ENCODE measurements at regions not wholly inside any gene's neighbourhood (a gene's known extent, or its start where the extent isn't known, plus 50 kb on each side); places are given as distances from the start of the nearest gene placed in this dataset.

- Histone ChIP-seq H3K4me1 (ENCODE audit: control insufficient read depth in 4 of 4, insufficient read depth in 4 of 4, low read length in 3 of 4) (no peaks in the 10 kb centered on the region), H3K27ac (ENCODE audit: low read depth in 1 of 2, low read length in 2 of 2) (no peak overlapping the region), H3K36me3 (ENCODE audit: control insufficient read depth in 4 of 4, insufficient read depth in 3 of 4, low read depth in 1 of 4, low read length in 3 of 4) (no peaks in the 10 kb centered on the region), H3K27me3 (ENCODE audit: control insufficient read depth in 4 of 4, insufficient read depth in 4 of 4, low read length in 3 of 4) (no peaks in the 10 kb centered on the region), H3K9me3 (ENCODE audit: control insufficient read depth in 4 of 4, low read length in 3 of 4) (no peaks in the 10 kb centered on the region), H3K4me3 (ENCODE audit: low read depth in 1 of 3, low read length in 3 of 3) (no peak overlapping the region), H3K9ac (ENCODE audit: low read depth in 1 of 2, low read length in 2 of 2) (no peak overlapping the region)
- DNase-seq (ENCODE audit: low spot score) = no peak
- no peak for TF ChIP-seq ZBTB33 (IDR thresholded peaks at IDR 0.05)
- TF ChIP-seq, protein P1, sequence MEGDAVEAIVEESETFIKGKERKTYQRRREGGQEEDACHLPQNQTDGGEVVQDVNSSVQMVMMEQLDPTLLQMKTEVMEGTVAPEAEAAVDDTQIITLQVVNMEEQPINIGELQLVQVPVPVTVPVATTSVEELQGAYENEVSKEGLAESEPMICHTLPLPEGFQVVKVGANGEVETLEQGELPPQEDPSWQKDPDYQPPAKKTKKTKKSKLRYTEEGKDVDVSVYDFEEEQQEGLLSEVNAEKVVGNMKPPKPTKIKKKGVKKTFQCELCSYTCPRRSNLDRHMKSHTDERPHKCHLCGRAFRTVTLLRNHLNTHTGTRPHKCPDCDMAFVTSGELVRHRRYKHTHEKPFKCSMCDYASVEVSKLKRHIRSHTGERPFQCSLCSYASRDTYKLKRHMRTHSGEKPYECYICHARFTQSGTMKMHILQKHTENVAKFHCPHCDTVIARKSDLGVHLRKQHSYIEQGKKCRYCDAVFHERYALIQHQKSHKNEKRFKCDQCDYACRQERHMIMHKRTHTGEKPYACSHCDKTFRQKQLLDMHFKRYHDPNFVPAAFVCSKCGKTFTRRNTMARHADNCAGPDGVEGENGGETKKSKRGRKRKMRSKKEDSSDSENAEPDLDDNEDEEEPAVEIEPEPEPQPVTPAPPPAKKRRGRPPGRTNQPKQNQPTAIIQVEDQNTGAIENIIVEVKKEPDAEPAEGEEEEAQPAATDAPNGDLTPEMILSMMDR (IDR thresholded peaks at IDR 0.05; ENCODE audit: low read depth, low read length, missing input control) = no peak
- no peak for TF ChIP-seq NR2F2 (IDR thresholded peaks at IDR 0.05)
- no peak for TF ChIP-seq SP1 (IDR thresholded peaks at IDR 0.05)
- TF ChIP-seq, protein P2, sequence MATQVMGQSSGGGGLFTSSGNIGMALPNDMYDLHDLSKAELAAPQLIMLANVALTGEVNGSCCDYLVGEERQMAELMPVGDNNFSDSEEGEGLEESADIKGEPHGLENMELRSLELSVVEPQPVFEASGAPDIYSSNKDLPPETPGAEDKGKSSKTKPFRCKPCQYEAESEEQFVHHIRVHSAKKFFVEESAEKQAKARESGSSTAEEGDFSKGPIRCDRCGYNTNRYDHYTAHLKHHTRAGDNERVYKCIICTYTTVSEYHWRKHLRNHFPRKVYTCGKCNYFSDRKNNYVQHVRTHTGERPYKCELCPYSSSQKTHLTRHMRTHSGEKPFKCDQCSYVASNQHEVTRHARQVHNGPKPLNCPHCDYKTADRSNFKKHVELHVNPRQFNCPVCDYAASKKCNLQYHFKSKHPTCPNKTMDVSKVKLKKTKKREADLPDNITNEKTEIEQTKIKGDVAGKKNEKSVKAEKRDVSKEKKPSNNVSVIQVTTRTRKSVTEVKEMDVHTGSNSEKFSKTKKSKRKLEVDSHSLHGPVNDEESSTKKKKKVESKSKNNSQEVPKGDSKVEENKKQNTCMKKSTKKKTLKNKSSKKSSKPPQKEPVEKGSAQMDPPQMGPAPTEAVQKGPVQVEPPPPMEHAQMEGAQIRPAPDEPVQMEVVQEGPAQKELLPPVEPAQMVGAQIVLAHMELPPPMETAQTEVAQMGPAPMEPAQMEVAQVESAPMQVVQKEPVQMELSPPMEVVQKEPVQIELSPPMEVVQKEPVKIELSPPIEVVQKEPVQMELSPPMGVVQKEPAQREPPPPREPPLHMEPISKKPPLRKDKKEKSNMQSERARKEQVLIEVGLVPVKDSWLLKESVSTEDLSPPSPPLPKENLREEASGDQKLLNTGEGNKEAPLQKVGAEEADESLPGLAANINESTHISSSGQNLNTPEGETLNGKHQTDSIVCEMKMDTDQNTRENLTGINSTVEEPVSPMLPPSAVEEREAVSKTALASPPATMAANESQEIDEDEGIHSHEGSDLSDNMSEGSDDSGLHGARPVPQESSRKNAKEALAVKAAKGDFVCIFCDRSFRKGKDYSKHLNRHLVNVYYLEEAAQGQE (IDR thresholded peaks at IDR 0.05) = no peak
- TF ChIP-seq, protein P3, sequence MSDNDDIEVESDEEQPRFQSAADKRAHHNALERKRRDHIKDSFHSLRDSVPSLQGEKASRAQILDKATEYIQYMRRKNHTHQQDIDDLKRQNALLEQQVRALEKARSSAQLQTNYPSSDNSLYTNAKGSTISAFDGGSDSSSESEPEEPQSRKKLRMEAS (IDR thresholded peaks at IDR 0.05) = no peak
- TF ChIP-seq HNF4G (IDR thresholded peaks at IDR 0.05) = no peak
- TF ChIP-seq FOXA2 (IDR thresholded peaks at IDR 0.05) = no peak
- TF ChIP-seq YY1 (IDR thresholded peaks at IDR 0.05) = no peak
- TF ChIP-seq TAF1 (conservative IDR thresholded peaks at IDR 0.05) = no peak
- no peak for TF ChIP-seq RXRA (IDR thresholded peaks at IDR 0.05)
- TF ChIP-seq HNF4A (conservative IDR thresholded peaks at IDR 0.05) = no peak
- no peak for TF ChIP-seq JUND (IDR thresholded peaks at IDR 0.05)
- no peak for TF ChIP-seq GABPA (IDR thresholded peaks at IDR 0.05 in 1 of 2, conservative IDR thresholded peaks at IDR 0.05 in 1 of 2)
- no peak for TF ChIP-seq EGR1 (IDR thresholded peaks at IDR 0.05; ENCODE audit: low read depth in 2 of 2)
- no peak for TF ChIP-seq RAD21 (IDR thresholded peaks at IDR 0.05)
- 88% methylated on average over 16 of the region's 16 CpGs for WGBS
These were observed 226.3 kb upstream of the HDAC4 start for GRCh38 chr2:239626961-239627592.

Measured in liver (tissue), 8 donors.